ENCODE measurements at regions not wholly inside any gene's neighbourhood (a gene's known extent, or its start where the extent isn't known, plus 50 kb on each side); places are given as distances from the start of the nearest gene placed in this dataset.

DNA sequence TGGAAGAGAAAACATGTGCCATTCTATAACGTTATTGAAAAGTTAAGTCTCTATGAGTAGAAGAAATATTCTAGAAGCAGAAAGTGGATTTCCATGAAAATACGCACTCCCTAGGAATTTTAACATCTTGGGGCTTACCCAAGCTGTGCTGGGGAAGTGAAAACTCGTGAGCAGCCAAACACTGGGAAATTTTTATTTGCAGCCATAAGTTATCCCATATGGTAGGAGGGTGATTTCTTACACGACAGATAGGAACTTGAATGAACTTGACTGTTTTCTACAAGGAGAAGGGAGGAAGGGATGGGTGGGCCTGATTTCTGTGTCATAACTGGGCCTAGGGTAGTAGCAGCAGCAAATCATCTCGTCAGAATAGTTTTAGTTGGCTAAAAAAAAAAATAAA is 272.6 kb downstream of the ETAA1 start:
- Histone ChIP-seq H3K9me3 (ENCODE audit: severe bottlenecking) (no peaks in the 10 kb centered on the region), H3K27me3 (ENCODE audit: insufficient read depth, low read depth, severe bottlenecking) (peaks cover 84% of the 10 kb centered on the region), H3K27ac (no peak overlapping the region), H3K4me3 (ENCODE audit: low read depth, low read length) (no peak overlapping the region), H3K36me3 (no peaks in the 10 kb centered on the region)
- TF ChIP-seq, protein P1, sequence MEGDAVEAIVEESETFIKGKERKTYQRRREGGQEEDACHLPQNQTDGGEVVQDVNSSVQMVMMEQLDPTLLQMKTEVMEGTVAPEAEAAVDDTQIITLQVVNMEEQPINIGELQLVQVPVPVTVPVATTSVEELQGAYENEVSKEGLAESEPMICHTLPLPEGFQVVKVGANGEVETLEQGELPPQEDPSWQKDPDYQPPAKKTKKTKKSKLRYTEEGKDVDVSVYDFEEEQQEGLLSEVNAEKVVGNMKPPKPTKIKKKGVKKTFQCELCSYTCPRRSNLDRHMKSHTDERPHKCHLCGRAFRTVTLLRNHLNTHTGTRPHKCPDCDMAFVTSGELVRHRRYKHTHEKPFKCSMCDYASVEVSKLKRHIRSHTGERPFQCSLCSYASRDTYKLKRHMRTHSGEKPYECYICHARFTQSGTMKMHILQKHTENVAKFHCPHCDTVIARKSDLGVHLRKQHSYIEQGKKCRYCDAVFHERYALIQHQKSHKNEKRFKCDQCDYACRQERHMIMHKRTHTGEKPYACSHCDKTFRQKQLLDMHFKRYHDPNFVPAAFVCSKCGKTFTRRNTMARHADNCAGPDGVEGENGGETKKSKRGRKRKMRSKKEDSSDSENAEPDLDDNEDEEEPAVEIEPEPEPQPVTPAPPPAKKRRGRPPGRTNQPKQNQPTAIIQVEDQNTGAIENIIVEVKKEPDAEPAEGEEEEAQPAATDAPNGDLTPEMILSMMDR (IDR thresholded peaks at IDR 0.05; ENCODE audit: low read depth, low read length): no peak
- no peak for DNase-seq

DNA sequence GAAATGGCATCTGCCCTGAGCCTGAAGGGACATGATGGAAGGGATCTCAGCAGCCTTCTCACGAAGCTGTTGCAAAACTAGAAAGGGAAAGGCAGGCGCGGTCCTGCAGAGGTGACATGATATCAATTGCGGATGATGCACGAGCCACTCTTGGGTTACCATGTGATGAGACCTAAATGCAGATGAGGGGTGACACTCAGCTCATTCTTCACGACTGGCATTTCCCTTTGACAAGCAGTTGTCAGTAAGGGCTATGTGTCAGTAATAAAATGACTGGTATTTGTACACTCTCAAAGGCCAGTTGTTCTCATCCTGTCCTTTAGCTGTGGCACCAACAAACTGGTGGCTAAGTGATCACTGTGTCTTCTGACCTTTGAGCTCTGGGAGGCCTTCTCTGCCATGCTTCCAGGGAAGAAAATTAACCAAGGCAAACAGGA is 273.6 kb downstream of the ETAA1 start:
- TF ChIP-seq, protein P1 (IDR thresholded peaks at IDR 0.05; ENCODE audit: low read depth, low read length): no peak
- no peaks in the 10 kb centered on the region for H3K9me3 ChIP-seq (ENCODE audit: severe bottlenecking)

DNA sequence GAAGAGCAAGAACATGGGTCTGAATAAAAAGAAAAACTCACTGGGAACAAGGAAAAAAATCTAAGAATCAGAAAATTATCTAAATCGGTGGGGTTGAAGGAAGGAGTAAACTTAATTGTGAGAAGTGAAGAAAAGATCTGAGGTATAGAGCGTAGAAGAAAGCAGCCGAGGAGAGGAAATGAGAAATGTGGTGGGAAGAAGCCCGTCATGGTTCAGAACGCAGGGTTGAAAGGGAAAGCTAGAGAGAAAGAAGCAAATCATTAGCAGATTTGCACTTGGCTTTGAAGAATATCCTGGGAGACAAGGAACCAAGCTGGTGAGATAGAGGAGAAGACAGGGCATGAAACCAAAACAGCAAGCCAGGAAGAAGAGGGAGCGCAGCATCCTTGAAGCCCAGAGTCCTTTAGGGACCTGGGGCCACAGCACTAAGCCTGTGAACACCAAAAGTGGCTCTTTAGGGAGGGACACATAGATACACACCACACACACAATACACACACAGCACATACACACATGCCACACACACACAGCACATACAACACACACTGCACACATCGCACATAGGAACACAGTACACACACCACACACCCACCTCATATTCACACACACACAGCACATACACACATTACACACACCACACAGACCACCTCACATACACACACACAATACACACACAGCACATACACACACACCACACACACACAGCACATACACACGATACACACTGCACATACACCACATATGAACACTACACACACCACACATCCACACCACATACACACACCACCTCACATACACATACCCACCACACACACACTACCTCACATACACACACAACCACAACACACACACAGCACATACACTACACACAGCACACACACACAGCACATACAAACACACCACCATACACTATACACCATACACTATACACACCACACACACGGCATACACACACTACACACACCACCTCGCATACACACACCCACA is 274.6 kb downstream of the ETAA1 start:
- no peaks in the 10 kb centered on the region for H3K9me3 ChIP-seq (ENCODE audit: severe bottlenecking)
- no peak for DNase-seq
- TF ChIP-seq, protein P1 (IDR thresholded peaks at IDR 0.05; ENCODE audit: low read depth, low read length): no peak

More for the DNA sequence above, 273.6 kb downstream of the ETAA1 start:
- Histone ChIP-seq H3K36me3 (no peaks in the 10 kb centered on the region), H3K27me3 (ENCODE audit: insufficient read depth, low read depth, severe bottlenecking) (peaks cover 84% of the 10 kb centered on the region), H3K4me3 (ENCODE audit: low read depth, low read length) (no peak overlapping the region), H3K27ac (no peak overlapping the region)
- DNase-seq: no peak

DNA sequence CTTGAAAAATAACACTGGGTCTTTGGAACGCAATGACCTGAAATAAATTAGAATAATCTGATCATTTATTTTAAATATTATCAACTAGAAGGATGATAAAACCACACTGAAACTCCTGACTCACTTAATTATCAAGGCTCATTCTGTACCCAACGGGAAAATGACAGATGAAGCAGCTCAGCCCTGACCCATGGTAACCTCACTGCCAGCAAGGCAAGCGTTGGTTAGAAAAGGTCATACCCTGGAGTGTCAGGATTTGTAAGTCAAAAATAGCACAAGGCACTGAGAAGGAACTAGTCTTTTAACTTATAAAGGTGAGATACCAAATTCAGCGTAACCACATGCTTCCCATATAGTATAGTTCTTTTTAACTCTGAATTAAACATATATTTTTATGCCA is 277.5 kb downstream of the ETAA1 start:
- no peak overlapping the region for H3K27ac ChIP-seq
- H3K4me3 ChIP-seq (ENCODE audit: low read depth, low read length): no peak overlapping the region
- TF ChIP-seq, protein P1 (IDR thresholded peaks at IDR 0.05; ENCODE audit: low read depth, low read length): no peak
- no peaks in the 10 kb centered on the region for H3K9me3 ChIP-seq (ENCODE audit: severe bottlenecking)
- H3K36me3 ChIP-seq: no peaks in the 10 kb centered on the region
- H3K27me3 ChIP-seq (ENCODE audit: insufficient read depth, low read depth, severe bottlenecking): peaks cover 85% of the 10 kb centered on the region
- DNase-seq: no peak

More for the DNA sequence above, 274.6 kb downstream of the ETAA1 start:
- Histone ChIP-seq H3K27me3 (ENCODE audit: insufficient read depth, low read depth, severe bottlenecking) (peaks cover 84% of the 10 kb centered on the region), H3K36me3 (no peaks in the 10 kb centered on the region), H3K27ac (no peak overlapping the region), H3K4me3 (ENCODE audit: low read depth, low read length) (no peak overlapping the region)

DNA sequence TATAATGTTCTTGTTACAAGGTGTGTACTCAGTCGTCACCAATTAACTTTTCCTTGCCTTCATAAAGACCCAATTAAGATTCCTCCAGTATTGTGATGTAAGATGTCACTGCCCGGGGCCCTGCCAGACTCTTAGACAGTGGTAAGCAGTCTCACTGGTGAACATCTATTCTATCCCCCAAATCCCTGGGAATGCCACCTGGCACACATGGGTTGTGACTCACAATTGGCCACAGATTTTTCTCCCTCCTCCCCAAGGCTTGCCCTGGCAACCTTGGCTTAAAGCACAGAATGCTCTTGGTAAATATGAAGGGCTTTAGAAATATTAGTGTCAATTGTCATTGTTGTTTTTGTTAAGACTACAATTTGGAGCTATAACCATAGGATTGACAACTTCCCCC is 287.9 kb downstream of the ETAA1 start:
- H3K4me3 ChIP-seq (ENCODE audit: low read depth, low read length): no peak overlapping the region
- peaks cover 81% of the 10 kb centered on the region for H3K27me3 ChIP-seq (ENCODE audit: insufficient read depth, low read depth, severe bottlenecking)
- no peak overlapping the region for H3K27ac ChIP-seq
- H3K9me3 ChIP-seq (ENCODE audit: severe bottlenecking): no peaks in the 10 kb centered on the region
- TF ChIP-seq, protein P1 (IDR thresholded peaks at IDR 0.05; ENCODE audit: low read depth, low read length): no peak
- H3K36me3 ChIP-seq: no peaks in the 10 kb centered on the region
- no peak for DNase-seq
